ENCODE measurements at regions not wholly inside any gene's neighbourhood (a gene's known extent, or its start where the extent isn't known, plus 50 kb on each side); places are given as distances from the start of the nearest gene placed in this dataset.

DNA sequence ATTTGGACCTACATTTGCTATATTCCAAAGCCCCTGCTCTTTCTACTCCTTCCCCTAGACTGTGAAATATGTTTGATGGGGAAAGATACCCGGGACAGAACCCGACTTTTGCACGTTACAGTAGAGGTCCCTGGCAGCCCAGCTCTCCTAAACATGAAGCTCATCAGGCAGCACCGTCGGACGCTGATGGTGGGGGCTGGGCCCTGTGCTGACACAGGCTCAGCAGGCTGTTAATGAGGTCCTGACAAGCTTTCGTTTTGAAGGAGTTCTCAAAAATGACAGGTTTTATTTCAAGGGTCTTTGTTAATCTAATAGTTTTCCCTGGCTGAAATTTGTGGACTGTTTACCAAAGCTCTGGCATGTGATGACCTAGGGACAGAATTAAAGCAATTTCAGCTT, 102.3 kb downstream of the SLC25A47 start (continued):
- TF ChIP-seq, protein P1, sequence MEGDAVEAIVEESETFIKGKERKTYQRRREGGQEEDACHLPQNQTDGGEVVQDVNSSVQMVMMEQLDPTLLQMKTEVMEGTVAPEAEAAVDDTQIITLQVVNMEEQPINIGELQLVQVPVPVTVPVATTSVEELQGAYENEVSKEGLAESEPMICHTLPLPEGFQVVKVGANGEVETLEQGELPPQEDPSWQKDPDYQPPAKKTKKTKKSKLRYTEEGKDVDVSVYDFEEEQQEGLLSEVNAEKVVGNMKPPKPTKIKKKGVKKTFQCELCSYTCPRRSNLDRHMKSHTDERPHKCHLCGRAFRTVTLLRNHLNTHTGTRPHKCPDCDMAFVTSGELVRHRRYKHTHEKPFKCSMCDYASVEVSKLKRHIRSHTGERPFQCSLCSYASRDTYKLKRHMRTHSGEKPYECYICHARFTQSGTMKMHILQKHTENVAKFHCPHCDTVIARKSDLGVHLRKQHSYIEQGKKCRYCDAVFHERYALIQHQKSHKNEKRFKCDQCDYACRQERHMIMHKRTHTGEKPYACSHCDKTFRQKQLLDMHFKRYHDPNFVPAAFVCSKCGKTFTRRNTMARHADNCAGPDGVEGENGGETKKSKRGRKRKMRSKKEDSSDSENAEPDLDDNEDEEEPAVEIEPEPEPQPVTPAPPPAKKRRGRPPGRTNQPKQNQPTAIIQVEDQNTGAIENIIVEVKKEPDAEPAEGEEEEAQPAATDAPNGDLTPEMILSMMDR (IDR thresholded peaks at IDR 0.05; ENCODE audit: control extremely low read depth in 1 of 3, insufficient read depth in 1 of 3, low read depth in 1 of 3, low read length in 3 of 3), result no peak

Measured in H1 (cell line).